ENCODE measurements at regions not wholly inside any gene's neighbourhood (a gene's known extent, or its start where the extent isn't known, plus 50 kb on each side); places are given as distances from the start of the nearest gene placed in this dataset.
"Not testable (repeated sequence)": the region's sequence is repeated elsewhere in the genome, so short reads cannot be mapped to it uniquely, and the experiment has no call there.

DNA sequence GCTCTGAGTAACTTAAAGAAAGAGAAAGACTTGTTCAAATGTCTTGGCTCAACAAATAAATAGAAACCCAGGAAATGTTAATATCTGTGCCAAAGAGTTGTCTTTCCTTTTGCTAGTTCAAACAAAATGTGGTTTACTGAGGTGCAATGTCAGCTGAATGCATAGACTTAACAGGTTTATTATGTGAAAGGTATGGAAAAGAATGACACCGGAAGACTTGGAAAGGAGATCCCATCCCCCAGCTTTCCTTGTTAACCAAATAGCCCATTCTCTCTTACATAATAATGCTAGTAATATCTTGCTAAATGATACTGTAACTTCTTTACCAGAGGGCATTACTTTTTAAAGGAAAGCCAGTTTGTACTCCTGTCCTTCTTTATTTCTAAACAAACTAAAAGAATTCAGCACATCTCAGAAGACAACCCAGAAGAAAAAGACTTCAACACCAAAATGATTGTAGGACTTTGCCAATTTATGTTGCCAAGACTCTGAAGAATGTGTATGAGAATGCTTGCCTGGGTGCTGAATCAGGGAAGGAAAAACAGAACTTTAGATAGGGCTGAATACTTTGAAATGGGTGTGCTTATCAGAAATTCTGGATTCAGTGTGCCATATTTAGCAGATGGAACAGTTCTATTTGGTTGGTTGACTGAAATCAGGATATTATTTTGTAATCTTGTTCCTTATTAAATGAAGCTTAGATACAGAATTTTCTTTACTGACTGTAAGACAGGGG lies 344.1 kb downstream of the TMEM38B start:
- no peak for ATAC-seq (ENCODE audit: insufficient read depth, low FRiP score)
- no peaks in the 10 kb centered on the region for H3K27me3 ChIP-seq (ENCODE audit: control insufficient read depth in 3 of 3, insufficient read depth in 3 of 3, low read length in 2 of 3)
- H3K4me3 ChIP-seq = no peak overlapping the region
- peaks cover 0 to 4% (median 0%) of the 10 kb centered on the region in 5 donors for H3K4me1 ChIP-seq (ENCODE audit: control insufficient read depth in 5 of 5, insufficient read depth in 5 of 5, low read length in 5 of 5)
- H3K9me3 ChIP-seq (ENCODE audit: control insufficient read depth in 4 of 4, insufficient read depth in 3 of 4, low read length in 3 of 4) = peaks cover 0 to 3% (median 0%) of the 10 kb centered on the region in 4 donors
- peak in 1 of 3 donors; percentile 15 for DNase-seq
- 76 to 80% methylated on average over 1 of the region's 1 CpG for WGBS, 2 donors
- H3K36me3 ChIP-seq (ENCODE audit: control insufficient read depth in 4 of 4, insufficient read depth in 4 of 4, low read length in 4 of 4) = no peaks in the 10 kb centered on the region
- TF ChIP-seq, protein P1, sequence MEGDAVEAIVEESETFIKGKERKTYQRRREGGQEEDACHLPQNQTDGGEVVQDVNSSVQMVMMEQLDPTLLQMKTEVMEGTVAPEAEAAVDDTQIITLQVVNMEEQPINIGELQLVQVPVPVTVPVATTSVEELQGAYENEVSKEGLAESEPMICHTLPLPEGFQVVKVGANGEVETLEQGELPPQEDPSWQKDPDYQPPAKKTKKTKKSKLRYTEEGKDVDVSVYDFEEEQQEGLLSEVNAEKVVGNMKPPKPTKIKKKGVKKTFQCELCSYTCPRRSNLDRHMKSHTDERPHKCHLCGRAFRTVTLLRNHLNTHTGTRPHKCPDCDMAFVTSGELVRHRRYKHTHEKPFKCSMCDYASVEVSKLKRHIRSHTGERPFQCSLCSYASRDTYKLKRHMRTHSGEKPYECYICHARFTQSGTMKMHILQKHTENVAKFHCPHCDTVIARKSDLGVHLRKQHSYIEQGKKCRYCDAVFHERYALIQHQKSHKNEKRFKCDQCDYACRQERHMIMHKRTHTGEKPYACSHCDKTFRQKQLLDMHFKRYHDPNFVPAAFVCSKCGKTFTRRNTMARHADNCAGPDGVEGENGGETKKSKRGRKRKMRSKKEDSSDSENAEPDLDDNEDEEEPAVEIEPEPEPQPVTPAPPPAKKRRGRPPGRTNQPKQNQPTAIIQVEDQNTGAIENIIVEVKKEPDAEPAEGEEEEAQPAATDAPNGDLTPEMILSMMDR (IDR thresholded peaks at IDR 0.05; ENCODE audit: control extremely low read depth, extremely low read depth) = no peak
- H3K9ac ChIP-seq (ENCODE audit: insufficient read depth in 1 of 2, low read length in 2 of 2) = no peak overlapping the region
- H3K27ac ChIP-seq (ENCODE audit: low read depth in 1 of 2, low read length in 1 of 2) = no peak overlapping the region

DNA sequence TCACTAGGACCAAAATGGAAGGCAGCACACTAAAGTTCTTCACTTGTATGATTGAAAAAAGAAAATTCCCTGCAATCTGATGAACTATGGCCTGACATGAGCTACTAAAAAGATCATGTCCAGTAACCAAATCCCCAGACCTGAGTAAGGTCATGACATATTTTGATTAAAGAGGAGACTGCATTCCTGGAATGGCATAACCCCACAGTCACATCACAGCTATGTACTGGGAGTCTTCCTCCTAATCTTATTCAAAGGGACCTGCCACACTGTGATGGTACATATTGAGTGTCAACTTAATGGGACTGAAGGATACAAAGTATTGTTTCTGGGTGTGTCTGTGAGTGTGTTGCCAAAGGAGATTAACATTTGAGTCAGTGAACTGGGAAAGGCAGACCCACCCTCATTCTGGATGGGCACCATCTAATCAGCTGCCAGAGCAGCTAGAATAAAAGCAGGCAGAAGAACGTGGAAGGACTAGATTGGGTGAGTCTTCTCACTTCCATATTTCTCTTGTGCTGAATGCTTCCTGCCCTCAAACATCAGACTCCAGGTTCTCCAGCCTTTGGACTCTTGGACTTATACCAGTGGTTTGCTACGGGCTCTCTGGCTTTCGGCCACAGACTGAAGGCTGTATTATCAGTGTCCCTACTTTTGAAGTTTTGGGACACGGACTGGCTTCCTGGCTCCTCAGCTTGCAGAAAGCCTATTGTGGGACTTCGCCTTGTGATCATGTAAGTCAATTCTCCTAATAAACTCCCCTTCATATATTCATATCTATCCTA lies 345.0 kb downstream of the TMEM38B start:
- peaks cover 0 to 4% (median 0%) of the 10 kb centered on the region in 5 donors for H3K4me1 ChIP-seq (ENCODE audit: control insufficient read depth in 5 of 5, insufficient read depth in 5 of 5, low read length in 5 of 5)
- no peak overlapping the region for H3K4me3 ChIP-seq
- TF ChIP-seq, protein P1 (IDR thresholded peaks at IDR 0.05; ENCODE audit: control extremely low read depth, extremely low read depth) = no peak
- no peaks in the 10 kb centered on the region for H3K36me3 ChIP-seq (ENCODE audit: control insufficient read depth in 4 of 4, insufficient read depth in 4 of 4, low read length in 4 of 4)
- no peak for DNase-seq
- no peak for ATAC-seq (ENCODE audit: insufficient read depth, low FRiP score)
- H3K9me3 ChIP-seq (ENCODE audit: control insufficient read depth in 4 of 4, insufficient read depth in 3 of 4, low read length in 3 of 4) = peaks cover 0 to 5% (median 0%) of the 10 kb centered on the region in 4 donors
- 87 to 92% methylated on average over 5 of the region's 5 CpGs for WGBS, 2 donors
- H3K9ac ChIP-seq (ENCODE audit: insufficient read depth in 1 of 2, low read length in 2 of 2) = no peak overlapping the region
- H3K27me3 ChIP-seq (ENCODE audit: control insufficient read depth in 3 of 3, insufficient read depth in 3 of 3, low read length in 2 of 3) = no peaks in the 10 kb centered on the region
- no peak overlapping the region for H3K27ac ChIP-seq (ENCODE audit: low read depth in 1 of 2, low read length in 1 of 2)

DNA sequence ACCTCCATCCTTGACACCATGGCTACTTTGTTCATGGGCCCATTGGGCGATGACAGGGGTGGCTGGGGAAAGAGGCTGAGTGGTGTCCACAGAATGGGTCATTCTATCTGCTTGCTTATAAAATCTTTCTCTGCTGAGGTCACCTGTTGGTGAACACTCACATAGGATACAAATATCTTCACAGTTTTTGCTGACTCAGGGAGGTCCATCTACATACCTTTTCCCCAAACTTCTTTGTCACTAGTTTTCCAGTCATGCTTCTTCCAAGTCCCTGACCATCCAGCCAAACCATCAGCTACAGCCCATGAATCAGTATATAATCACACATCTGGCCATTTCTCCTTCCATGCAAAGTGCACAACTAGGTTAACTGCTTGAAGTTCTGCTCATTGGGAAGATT lies 347.6 kb downstream of the TMEM38B start:
- H3K9ac ChIP-seq (ENCODE audit: insufficient read depth in 1 of 2, low read length in 2 of 2); ATAC-seq (ENCODE audit: insufficient read depth, low FRiP score); H3K4me1 ChIP-seq (ENCODE audit: control insufficient read depth in 5 of 5, insufficient read depth in 5 of 5, low read length in 5 of 5); H3K27ac ChIP-seq (ENCODE audit: low read depth in 1 of 2, low read length in 1 of 2); H3K27me3 ChIP-seq (ENCODE audit: control insufficient read depth in 3 of 3, insufficient read depth in 3 of 3, low read length in 2 of 3); H3K9me3 ChIP-seq (ENCODE audit: control insufficient read depth in 4 of 4, insufficient read depth in 3 of 4, low read length in 3 of 4); H3K36me3 ChIP-seq (ENCODE audit: control insufficient read depth in 4 of 4, insufficient read depth in 4 of 4, low read length in 4 of 4); H3K4me3 ChIP-seq; DNase-seq: not testable (repeated sequence)
- WGBS, 2 donors = 93 to 98% methylated on average over 1 of the region's 1 CpG

DNA sequence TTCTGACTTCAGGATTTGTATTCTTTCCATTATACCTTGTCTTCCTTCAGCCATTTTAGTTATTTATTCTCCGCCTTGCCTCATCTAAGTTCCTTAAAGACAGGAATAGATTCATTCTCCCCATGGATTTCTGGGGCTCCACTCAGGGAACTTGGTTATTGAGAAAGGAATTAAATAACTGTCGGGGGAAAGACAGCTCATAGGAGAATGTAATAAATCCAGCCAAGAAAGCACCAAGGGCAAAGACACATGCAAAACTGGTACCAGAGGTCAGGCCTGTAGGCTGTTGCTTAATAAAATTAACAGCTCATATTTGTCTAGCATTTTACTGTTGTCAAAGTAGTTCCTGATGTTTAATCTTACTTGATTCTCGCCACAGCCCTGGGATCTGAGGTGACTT lies 357.2 kb downstream of the TMEM38B start:
- Histone ChIP-seq H3K4me1 (ENCODE audit: control insufficient read depth in 5 of 5, insufficient read depth in 5 of 5, low read length in 5 of 5) (peaks cover 0 to 6% (median 0%) of the 10 kb centered on the region in 5 donors), H3K9me3 (ENCODE audit: control insufficient read depth in 4 of 4, insufficient read depth in 3 of 4, low read length in 3 of 4) (peaks cover 0 to 2% (median 0%) of the 10 kb centered on the region in 4 donors), H3K4me3 (no peak overlapping the region), H3K27ac (ENCODE audit: low read depth in 1 of 2, low read length in 1 of 2) (no peak overlapping the region), H3K36me3 (ENCODE audit: control insufficient read depth in 4 of 4, insufficient read depth in 4 of 4, low read length in 4 of 4) (no peaks in the 10 kb centered on the region), H3K27me3 (ENCODE audit: control insufficient read depth in 3 of 3, insufficient read depth in 3 of 3, low read length in 2 of 3) (no peaks in the 10 kb centered on the region), H3K9ac (ENCODE audit: insufficient read depth in 1 of 2, low read length in 2 of 2) (no peak overlapping the region)
- no peak for ATAC-seq (ENCODE audit: insufficient read depth, low FRiP score)
- TF ChIP-seq, protein P1 (IDR thresholded peaks at IDR 0.05; ENCODE audit: control extremely low read depth, extremely low read depth) = no peak
- WGBS, 2 donors = 77 to 85% methylated on average over 3 of the region's 3 CpGs
- no peak for DNase-seq
